GM21576 (cell line): ENCODE measurements at regions not wholly inside any gene's neighbourhood (a gene's known extent, or its start where the extent isn't known, plus 50 kb on each side); places are given as distances from the start of the nearest gene placed in this dataset.

ENCODE experiments used
- ATAC-seq: cut with Tn5 transposase; IDR thresholded peaks from one replicate; pipeline ENCODE4 v1.9.1; 2021; ENCODE audit warnings: mild to moderate bottlenecking, moderate library complexity; ENCODE audit not compliant: unreplicated experiment

DNA sequence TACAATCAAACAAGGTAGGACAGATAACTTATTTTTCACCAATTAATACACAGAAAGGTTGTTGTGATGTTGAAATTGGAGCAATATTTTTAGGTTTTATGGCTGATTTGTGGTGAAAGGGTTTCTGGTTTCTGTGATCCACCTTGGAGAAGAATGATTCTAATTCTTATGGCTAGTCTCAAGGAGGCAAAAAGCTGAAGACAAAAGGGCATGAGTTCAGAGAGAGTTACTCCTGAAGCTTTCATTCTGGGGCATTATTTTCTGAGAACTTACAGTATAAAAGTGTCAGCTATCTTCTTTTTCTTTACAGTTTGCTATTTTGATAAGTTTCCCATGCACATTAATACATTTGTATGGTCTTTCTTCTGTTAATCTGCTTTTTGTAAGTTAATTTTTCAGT, 372.4 kb upstream of the CCDC179 start:
- ATAC-seq, result no peak

DNA sequence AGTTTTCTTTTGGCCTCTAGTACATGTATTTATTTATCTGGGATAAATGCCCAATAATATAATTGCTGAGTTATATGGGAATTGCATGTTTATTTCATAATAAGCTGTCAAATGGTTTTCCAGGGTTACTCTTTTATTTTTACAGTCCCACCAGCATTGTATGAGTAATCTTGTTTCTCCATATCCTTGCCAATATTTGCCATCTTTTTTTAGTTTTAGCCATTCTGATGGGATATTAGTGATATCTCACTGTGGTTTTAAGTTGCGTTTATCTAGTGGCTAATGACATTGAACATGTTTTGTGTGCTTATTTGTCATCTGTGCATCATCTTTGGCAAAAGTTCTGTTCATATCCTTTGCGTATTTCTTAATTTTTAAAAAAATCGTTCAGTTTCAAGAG, 372.8 kb upstream of the CCDC179 start:
- no peak for ATAC-seq

GRCh38 chr11:23236826-23237555, 376.7 kb upstream of the CCDC179 start:
- ATAC-seq, result no peak

GRCh38 chr11:23252426-23252825, 392.2 kb upstream of the CCDC179 start:
- no peak for ATAC-seq

GRCh38 chr11:23257088-23257487, 396.8 kb upstream of the CCDC179 start:
- no peak for ATAC-seq

GRCh38 chr11:23257556-23257955, 397.3 kb upstream of the CCDC179 start:
- no peak for ATAC-seq

DNA sequence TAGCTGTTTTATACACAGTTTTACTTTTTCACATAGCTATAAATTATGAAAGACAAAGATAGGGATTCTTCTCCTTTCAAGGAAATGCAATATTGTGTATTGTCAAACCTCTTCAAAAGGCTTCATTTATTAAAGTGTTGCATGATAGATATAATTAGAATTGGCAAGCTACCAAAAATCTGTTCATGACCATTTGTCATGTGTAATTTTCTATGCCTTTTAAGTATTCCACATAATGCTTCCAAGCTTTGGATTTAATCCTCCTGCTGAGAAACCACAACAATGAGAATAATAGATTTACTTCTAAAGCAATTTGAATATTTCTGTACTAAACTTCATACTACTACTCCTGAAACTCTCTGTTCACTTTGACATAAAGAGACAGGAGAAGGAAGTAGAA, 403.2 kb upstream of the CCDC179 start:
- no peak for ATAC-seq

DNA sequence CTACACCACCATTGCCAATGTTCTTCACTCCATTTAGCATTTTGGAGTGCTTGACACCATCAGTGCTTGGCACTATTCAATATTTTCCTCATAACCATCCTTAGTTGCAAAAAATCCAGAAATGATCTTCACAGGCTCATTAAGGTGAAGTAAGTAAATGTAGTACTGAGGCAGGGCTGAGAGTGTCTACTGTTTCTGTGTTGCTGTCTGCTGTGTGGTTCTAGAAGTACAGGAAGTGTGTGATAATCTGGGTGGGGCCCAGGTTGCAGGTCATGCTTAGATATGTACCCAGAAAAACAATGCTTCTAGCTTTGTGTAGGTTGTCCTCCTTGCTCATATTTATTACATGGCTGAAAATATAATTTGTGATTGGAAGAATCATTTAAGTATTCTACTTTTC, 411.8 kb upstream of the CCDC179 start:
- ATAC-seq, result no peak

DNA sequence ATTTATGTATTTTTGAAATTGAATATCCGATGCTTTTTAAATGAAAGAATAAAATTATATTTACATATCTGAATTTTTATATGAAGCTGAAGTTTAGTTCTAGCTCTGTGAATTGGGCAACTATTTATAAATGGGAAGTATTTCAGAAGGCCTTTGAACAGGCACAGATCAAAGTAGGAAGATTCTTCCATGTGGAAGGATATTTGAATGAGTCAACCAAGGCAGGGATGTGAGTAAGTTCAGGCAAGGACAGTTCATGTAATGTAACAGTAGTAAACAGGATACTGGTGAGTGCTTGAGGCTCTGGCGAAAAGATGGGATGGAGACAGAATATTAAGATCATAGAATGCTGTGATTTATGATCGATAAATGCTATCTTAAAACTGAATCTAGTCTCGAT, 417.8 kb upstream of the CCDC179 start:
- no peak for ATAC-seq

DNA sequence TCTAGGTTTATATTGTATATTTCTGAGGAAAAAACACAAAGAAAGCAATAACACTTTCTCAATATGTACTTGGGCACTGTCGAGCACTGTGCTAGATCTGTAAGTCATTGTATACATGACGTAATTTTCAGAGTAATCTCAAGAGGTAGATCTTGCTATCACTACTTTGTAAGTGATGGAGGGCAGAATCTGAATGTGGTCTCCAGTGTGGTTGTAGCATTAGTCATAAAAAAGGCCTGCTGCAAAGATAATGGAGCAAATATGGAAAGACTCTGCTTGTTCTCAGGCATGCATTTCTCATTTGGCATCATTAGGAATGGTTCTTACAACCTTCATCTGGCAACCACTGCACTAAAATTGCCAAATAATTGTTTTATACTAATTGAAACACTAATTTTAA, 419.8 kb upstream of the CCDC179 start:
- ATAC-seq, result no peak

DNA sequence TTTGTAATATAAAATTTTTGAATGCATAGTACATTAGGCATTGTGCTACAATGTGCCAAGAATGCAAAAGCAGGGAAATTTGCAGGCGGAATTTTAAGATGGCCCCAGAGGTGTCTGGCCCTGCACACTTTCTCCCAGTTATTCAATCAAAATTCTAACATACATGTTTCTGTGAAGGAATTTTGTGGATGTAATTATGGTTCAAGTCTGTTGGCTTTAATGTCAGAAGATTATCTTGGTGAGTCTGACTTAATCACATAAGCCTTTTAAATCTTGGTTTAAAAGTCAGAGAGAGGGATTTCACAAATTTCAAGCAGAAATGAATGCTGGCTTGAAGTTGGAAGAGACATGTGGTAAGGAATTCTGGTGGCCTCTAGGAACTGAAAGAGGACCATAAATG, 423.4 kb upstream of the CCDC179 start:
- ATAC-seq, result no peak

DNA sequence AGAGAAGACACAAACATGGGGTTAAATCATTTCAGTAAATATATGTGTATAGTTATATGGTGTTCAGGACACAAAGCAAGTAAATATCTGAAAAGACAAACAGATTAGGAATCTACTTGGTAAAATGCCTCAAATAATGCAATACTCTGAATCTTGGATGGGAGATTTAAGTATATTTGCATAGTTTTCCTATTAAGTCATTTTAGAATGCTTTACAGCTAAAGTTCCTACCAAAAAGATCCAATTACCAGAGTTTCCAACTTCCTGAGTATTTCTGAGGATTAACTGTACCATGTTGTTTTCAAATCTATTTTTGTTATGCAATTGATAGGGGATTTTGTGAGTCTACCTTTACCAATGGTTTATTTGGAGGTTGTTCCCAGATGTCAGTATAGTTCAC, 424.4 kb upstream of the CCDC179 start:
- no peak for ATAC-seq

DNA sequence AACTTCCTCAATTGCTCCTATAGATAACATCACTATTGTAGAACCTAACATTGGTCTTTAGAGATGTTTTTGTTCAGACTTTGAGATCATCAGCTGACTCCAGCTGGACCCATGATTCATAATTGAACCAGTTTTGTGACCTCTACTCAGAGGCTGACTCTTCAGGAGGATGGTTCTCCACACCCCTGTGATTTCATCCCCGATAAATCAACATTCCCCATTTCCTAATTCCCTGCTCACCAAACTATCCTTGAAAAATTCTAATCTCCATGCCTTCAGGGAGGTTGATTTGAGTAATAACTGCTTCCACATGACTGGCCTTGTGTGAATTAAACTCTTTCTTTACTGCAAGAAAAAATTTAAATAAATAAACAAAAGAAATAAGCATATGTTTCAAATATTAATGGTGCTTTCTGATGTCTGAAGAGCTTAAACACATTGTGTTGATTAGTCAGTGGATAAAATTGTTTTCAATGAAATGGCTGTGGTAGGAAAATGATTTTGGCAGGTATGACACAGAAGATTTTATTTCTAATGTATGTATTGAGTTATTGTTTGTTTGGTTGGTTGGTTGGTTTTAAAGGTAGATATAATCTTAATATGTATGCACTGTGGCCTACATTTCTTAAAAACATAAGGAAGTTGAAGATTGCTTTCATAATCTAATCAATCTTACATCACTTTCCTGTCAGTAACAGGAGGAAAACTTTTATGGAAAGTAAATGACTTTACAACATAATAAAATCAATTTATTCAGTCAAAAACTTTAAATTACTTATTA, 427.9 kb upstream of the CCDC179 start:
- ATAC-seq, result no peak

DNA sequence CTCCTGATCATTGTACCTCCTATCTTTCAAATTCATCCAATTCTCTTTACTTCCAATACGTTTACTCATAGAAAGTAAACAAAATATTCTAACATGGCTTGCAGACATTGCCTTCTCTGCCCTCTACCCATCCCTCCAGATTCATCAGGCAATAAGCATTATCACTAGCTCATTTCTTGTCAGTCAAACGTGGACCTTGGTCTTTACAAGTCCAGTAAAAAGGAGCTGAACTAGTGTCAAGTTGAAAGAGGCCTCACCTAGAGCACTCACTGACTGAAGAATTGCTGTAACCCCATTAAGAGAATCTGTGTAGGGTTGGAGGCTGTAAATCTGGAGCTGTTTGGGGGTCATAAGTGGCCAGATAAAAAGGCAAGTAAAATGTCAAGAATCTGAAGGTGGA, 435.0 kb upstream of the CCDC179 start:
- ATAC-seq, result no peak

- no peak for ATAC-seq
Measured at GRCh38 chr11:23308041-23308440, 447.8 kb upstream of the CCDC179 start.

DNA sequence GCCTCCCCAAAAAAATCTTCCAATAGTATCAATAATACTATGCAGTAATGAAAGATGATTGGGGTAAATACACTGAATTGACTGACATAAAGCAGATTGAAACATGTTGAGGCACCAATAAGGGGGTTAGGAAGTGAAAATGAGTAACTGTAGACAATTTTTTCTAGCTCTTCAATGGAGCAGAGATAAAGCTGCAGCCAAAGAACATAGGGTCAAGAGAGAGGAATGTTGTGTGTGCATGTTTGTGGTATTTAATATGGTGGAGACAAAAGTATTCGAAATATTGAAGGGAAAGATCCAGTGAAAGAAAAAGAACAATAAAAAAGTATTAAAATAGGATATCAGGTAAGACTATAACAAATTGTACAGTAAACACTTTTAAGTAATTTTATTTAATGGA, 450.0 kb upstream of the CCDC179 start:
- ATAC-seq, result no peak

DNA sequence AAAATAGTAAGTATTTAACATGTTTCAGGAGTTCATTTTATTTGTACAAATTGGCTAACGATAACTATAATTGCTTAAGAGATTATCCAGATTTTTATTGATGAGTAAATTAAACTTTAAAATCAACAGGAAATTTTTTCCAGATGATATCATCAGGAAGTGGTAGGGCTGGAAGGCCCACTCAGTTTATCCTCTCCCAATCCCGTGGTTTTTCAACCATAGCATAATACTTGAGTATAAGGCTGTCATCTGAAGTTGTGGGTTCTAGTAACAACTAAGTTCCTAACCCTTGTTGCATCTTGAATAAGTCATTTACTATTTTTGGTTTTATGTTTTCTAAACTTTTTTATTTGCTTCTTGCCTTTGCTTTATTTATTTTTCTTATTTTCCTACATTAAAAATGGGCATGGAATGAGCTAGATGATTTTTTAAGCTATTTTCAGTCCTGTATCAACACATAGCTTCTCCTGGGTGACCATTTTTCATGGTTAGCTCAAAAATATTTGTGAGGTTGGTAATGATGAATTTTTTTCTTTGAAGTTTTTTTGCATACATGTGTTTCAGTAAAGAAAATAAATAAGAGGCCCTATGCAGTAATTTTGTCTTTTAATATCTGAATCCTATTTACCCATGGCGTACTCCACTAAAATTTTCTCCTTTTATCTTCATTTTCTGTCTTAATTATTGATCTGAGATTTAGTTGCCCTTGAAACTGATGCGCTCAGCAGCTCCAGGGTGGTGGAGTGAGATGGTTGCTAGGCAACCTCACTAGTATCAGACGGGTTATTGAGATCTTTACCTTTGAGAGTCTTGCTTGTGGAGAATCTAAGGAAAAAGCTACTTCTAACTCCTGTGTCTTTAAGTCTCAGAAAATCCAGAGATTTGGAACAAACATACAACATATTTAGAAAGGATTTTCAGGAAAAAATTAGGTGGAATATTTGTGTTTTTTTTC, 452.0 kb upstream of the CCDC179 start:
- ATAC-seq, result no peak

DNA sequence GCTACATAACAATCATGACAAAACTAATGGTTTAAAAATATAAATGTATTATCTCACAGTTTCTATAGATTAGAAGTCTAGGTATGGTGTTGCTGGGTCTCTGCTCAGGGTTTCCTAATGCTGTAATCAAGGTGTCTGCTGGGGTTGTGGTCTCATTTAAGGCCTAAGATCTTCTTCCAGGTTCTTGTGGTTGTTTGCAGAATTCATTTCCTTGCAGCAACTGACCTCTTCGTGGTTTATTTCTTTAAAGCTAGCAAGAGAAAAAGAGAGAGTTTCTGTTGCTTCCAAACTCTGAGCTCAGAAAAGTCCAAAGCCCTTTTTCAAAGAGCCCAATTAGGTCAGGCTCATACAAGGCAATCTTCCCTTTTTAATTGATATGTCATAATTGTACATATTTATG, 452.7 kb upstream of the CCDC179 start:
- ATAC-seq, result no peak

DNA sequence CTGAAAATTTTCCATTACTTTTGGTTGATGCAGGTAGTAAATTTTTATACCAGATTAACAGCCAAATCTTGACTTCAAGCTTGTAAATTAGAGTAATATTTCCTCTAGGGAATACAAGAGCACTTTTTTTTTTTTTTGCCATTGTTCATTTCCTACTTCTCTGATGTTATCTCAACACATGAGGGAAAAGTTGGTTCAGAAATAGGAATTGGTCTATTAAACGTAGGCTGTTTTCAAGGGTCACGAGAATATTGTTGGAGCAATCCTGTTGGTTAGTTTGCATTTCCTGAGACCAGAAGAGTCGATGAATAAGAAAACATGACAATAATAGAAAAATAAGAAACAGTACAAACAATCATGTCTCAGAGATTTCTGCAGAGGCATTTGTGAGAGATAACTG, 453.9 kb upstream of the CCDC179 start:
- no peak for ATAC-seq

DNA sequence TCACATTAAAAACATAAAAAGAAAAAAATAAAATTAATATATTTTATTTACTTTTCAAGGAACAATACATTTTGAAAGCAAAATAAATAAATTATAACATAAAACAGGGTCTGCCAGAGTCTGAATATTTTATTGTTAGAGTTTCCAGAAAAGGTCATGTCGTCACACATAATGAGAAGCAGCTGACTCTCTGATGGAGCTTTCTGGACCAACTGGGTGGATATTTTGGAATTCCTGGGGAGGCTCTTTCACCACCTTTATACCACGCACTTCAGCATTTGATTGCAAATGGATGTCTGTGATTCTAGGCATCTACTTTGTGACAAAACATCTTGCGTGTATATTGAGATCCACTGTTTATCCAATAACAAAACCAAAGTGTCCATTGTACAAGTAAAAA, 455.0 kb upstream of the CCDC179 start:
- no peak for ATAC-seq

- ATAC-seq, result no peak
Measured at GRCh38 chr11:23317816-23318215, 457.5 kb upstream of the CCDC179 start.
